HCT116 (cell line): ENCODE measurements at regions not wholly inside any gene's neighbourhood (a gene's known extent, or its start where the extent isn't known, plus 50 kb on each side); places are given as distances from the start of the nearest gene placed in this dataset.

Experiments used
- ATAC-seq: fragments of 200-7000 bp; cut with Tn5 transposase; 2 replicates; pipeline ENCODE4 v1.9.1; 2020; ENCODE audit warnings: mild to moderate bottlenecking, moderate library complexity
- BruUV-seq: library from RNA; stranded (reverse); fragments of 400-500 nt; replicated peaks from 2 replicates; lab custom pipeline; 2021; lab: Mats Ljungman, UMichigan
- CTCF ChIA-PET: fragments of 300-600 bp; sonication (Branson Sonifier 250); formaldehyde crosslinking; loops from one replicate; lab custom pipeline; 2021; ENCODE audit warnings: antibody characterized with exemption; lab: Charles Lee
- POLR2A ChIA-PET: fragments of 300-600, 350-600 bp; sonication (Branson Sonifier 250); formaldehyde crosslinking; loops from one replicate; lab custom pipeline; 2021; ENCODE audit warnings: antibody characterized with exemption; lab: Charles Lee
- RAD21 ChIA-PET, 2 experiments: fragments of 300-600 bp; sonication (Branson Sonifier 250); formaldehyde crosslinking; loops; one replicate each; lab custom pipeline; 2023; ENCODE audit warnings: low total read pairs in 2 of 2; ENCODE audit not compliant: uncharacterized antibody in 2 of 2, unreplicated experiment in 2 of 2, low non-redundant PET in 1 of 2; lab: Charles Lee
- DNase-seq: peaks from one replicate; pipeline ENCODE4 v3.0.0-alpha.2; 2010; ENCODE audit warnings: low read depth, low spot score
- H2AFZ ChIP-seq: fragments of 200-600 bp; shearing (Covaris generic), sonication (generic); 2 replicates; pipeline ENCODE4 v1.6.1; 2017; ENCODE audit warnings: low read depth, mixed run types, mixed read lengths, antibody characterized with exemption, low read length; ENCODE audit not compliant: poor library complexity, severe bottlenecking
- H3K27ac ChIP-seq: 2 replicates; pipeline ENCODE4 v1.5.1; 2012; ENCODE audit warnings: low read depth, low read length
- H3K27me3 ChIP-seq: fragments of 200-600 bp; sonication (generic); 2 replicates; pipeline ENCODE4 v1.6.1; 2016; ENCODE audit warnings: mixed run types, low read length, mixed read lengths; ENCODE audit not compliant: insufficient read depth
- H3K36me3 ChIP-seq, 2 experiments: fragments of 200-500 bp in 1 of 2; fragments of 200-600 bp in 1 of 2; sonication (Bioruptor generic) in 1 of 2; sonication (generic) in 1 of 2; 2 replicates each; pipeline versions ENCODE4 v1.5.1 to v1.6.1; 2014 to 2016; ENCODE audit warnings: low read length in 2 of 2, inconsistent platforms in 1 of 2, mixed read lengths in 1 of 2, mixed run types in 1 of 2; ENCODE audit not compliant: insufficient read depth in 2 of 2, control insufficient read depth in 1 of 2
- H3K4me1 ChIP-seq, 2 experiments: fragments of 200-600 bp in 1 of 2; sonication (generic) in 1 of 2; 2 replicates each; pipeline versions ENCODE4 v1.5.1 to v1.6.1; 2012 to 2017; ENCODE audit warnings: low read length in 2 of 2, inconsistent platforms in 1 of 2, mild to moderate bottlenecking in 1 of 2, mixed read lengths in 1 of 2, mixed run types in 1 of 2, moderate library complexity in 1 of 2; ENCODE audit not compliant: insufficient read depth in 2 of 2, control insufficient read depth in 1 of 2
- H3K4me2 ChIP-seq: fragments of 200-600 bp; sonication (generic); 2 replicates; pipeline ENCODE4 v1.6.1; 2017; ENCODE audit warnings: mixed run types, low read length, mixed read lengths
- H3K4me3 ChIP-seq, 2 experiments: fragments of 200-600 bp in 1 of 2; sonication (generic) in 1 of 2; replicated peaks in 1 of 2; 2 replicates each; pipeline ENCODE4 v1.5.1; 2011 to 2016; ENCODE audit warnings: low read length in 2 of 2, control low read depth in 1 of 2, low read depth in 1 of 2, mild to moderate bottlenecking in 1 of 2, mixed read lengths in 1 of 2, mixed run types in 1 of 2
- H3K79me2 ChIP-seq: fragments of 200-600 bp; sonication (generic); 2 replicates; pipeline ENCODE4 v1.6.1; 2017; ENCODE audit warnings: mild to moderate bottlenecking, mixed run types, low read length, moderate library complexity, mixed read lengths; ENCODE audit not compliant: insufficient read depth
- H3K9ac ChIP-seq: fragments of 200-600 bp; sonication (generic); 2 replicates; pipeline ENCODE4 v1.6.1; 2016; ENCODE audit warnings: low read length, mixed read lengths
- H3K9me2 ChIP-seq: fragments of 200-600 bp; sonication (generic), shearing (Covaris generic); 2 replicates; pipeline ENCODE4 v1.6.1; 2017; ENCODE audit warnings: mixed run types, mild to moderate bottlenecking, moderate library complexity; ENCODE audit not compliant: insufficient read depth
- H3K9me3 ChIP-seq, 2 experiments: fragments of 200-500 bp in 1 of 2; fragments of 200-600 bp in 1 of 2; sonication (Bioruptor generic) in 1 of 2; sonication (generic) in 1 of 2; 2 replicates each; pipeline ENCODE4 v1.6.1; 2014 to 2017; ENCODE audit warnings: low read length in 2 of 2, mixed read lengths in 2 of 2, inconsistent platforms in 1 of 2, low read depth in 1 of 2, mild to moderate bottlenecking in 1 of 2, mixed run types in 1 of 2, moderate library complexity in 1 of 2; ENCODE audit not compliant: control insufficient read depth in 1 of 2, insufficient read depth in 1 of 2
- H4K20me1 ChIP-seq: fragments of 200-600 bp; sonication (generic), shearing (Covaris generic); 2 replicates; pipeline ENCODE4 v1.6.1; 2017; ENCODE audit warnings: mixed run types, mild to moderate bottlenecking, moderate library complexity; ENCODE audit not compliant: insufficient read depth
- ATF3 ChIP-seq: IDR thresholded peaks from 2 replicates; pipeline ENCODE4 v1.6.1; 2012
- CBX3 ChIP-seq: IDR thresholded peaks from 2 replicates; pipeline ENCODE4 v1.6.1; 2012; ENCODE audit warnings: low read depth
- CEBPB ChIP-seq: IDR thresholded peaks from 2 replicates; pipeline ENCODE4 v1.6.1; 2012; ENCODE audit warnings: low read depth
- CTCF ChIP-seq, 3 experiments: fragments of 200-600 bp in 1 of 3; sonication (generic) in 1 of 3; IDR thresholded peaks in 2 of 3; conservative IDR thresholded peaks in 1 of 3; 2 replicates each; pipeline ENCODE4 v1.5.1; 2012 to 2017; ENCODE audit warnings: low read depth in 2 of 3, low read length in 2 of 3, antibody characterized with exemption in 1 of 3, borderline replicate concordance in 1 of 3, control low read depth in 1 of 3, mild to moderate bottlenecking in 1 of 3, mixed read lengths in 1 of 3, mixed run types in 1 of 3, moderate library complexity in 1 of 3; ENCODE audit not compliant: insufficient read depth in 1 of 3
- EGR1 ChIP-seq: IDR thresholded peaks from 2 replicates; pipeline ENCODE4 v1.6.1; 2012; ENCODE audit warnings: low read depth
- ELF1 ChIP-seq: IDR thresholded peaks from 2 replicates; pipeline ENCODE4 v1.6.1; 2012; ENCODE audit warnings: low read depth, borderline replicate concordance
- EZH2 ChIP-seq: fragments of 200-600 bp; sonication (generic); IDR thresholded peaks from 2 replicates; pipeline ENCODE4 v1.6.1; 2017; ENCODE audit warnings: antibody characterized with exemption, mixed run types
- FOSL1 ChIP-seq: IDR thresholded peaks from 2 replicates; pipeline ENCODE4 v1.6.1; 2012; ENCODE audit warnings: low read depth
- JUND ChIP-seq: IDR thresholded peaks from 2 replicates; pipeline ENCODE4 v1.6.1; 2012
- MAX ChIP-seq: IDR thresholded peaks from 2 replicates; pipeline ENCODE4 v1.6.1; 2012
- POLR2A ChIP-seq: IDR thresholded peaks from 2 replicates; pipeline ENCODE4 v1.7.0; 2011; ENCODE audit warnings: borderline replicate concordance; ENCODE audit not compliant: insufficient read depth, insufficient read length; ENCODE audit errors: extremely low read depth
- POLR2AphosphoS5 ChIP-seq: IDR thresholded peaks from 2 replicates; pipeline ENCODE4 v1.6.1; 2011; ENCODE audit warnings: mild to moderate bottlenecking, low read depth, low read length, moderate library complexity
- RAD21 ChIP-seq: IDR thresholded peaks from 2 replicates; pipeline ENCODE4 v1.6.1; 2012; ENCODE audit warnings: low read depth, mild to moderate bottlenecking
- REST ChIP-seq: IDR thresholded peaks from 2 replicates; pipeline ENCODE4 v1.6.1; 2012; ENCODE audit warnings: low read depth
- SIN3A ChIP-seq: IDR thresholded peaks from 2 replicates; pipeline ENCODE4 v1.6.1; 2012; ENCODE audit warnings: low read depth
- SRF ChIP-seq: IDR thresholded peaks from 2 replicates; pipeline ENCODE4 v1.6.1; 2012; ENCODE audit warnings: low read depth
- TCF7L2 ChIP-seq: IDR thresholded peaks from 2 replicates; pipeline ENCODE4 v1.7.0; 2011; ENCODE audit warnings: borderline replicate concordance, inconsistent platforms; ENCODE audit not compliant: insufficient read depth, insufficient read length; ENCODE audit errors: extremely low read depth
- ZBTB33 ChIP-seq: IDR thresholded peaks from 2 replicates; pipeline ENCODE4 v1.6.1; 2011; ENCODE audit warnings: mild to moderate bottlenecking, low read length, moderate library complexity; ENCODE audit not compliant: insufficient replicate concordance; ENCODE audit errors: extremely low read depth
- ZFX ChIP-seq: fragments of 450-650 bp; IDR thresholded peaks from 2 replicates; pipeline ENCODE4 v1.6.1; 2017
- ZNF274 ChIP-seq: fragments of 200-500 bp; sonication (Bioruptor generic); IDR thresholded peaks from 2 replicates; pipeline ENCODE4 v1.6.1; 2014; ENCODE audit warnings: mild to moderate bottlenecking, low read depth, low read length, inconsistent platforms
- intact Hi-C: fragments of 100-400 bp; cut with micrococcal nuclease; formaldehyde crosslinking; loops from 2 replicates; pipeline ENCODE4 v1.10.0; 2022

GRCh38 chr4:184898793-184899192 lies 73.0 kb upstream of the ACSL1 start:
- no TSS peak for BruUV-seq
- ATAC-seq (no peak), DNase-seq (no peak)
- intact Hi-C loops: no loop called here
- RAD21 ChIA-PET: no interaction called here
- POLR2A ChIA-PET: no interaction called here
- Histone ChIP-seq H3K4me1 (no peaks in the 10 kb centered on the region), H3K4me2 (no peak overlapping the region), H3K9me2 (no peaks in the 10 kb centered on the region), H3K27me3 (no peaks in the 10 kb centered on the region), H3K9me3 (no peaks in the 10 kb centered on the region), H3K4me3 (no peak overlapping the region), H3K79me2 (no peaks in the 10 kb centered on the region), H3K9ac (no peak overlapping the region), H3K36me3 (no peaks in the 10 kb centered on the region), H4K20me1 (no peaks in the 10 kb centered on the region), H2AFZ (no peak overlapping the region), H3K27ac (no peak overlapping the region)
- TF ChIP-seq RAD21 (no peak), TCF7L2 (no peak), ZFX (no peak), FOSL1 (no peak), POLR2A (no peak), SRF (no peak), CEBPB (no peak), EZH2 (no peak), JUND (no peak), CTCF (IDR thresholded peaks at IDR 0.05 in 2 of 3, conservative IDR thresholded peaks at IDR 0.05 in 1 of 3; ENCODE audit: borderline replicate concordance in 1 of 3, insufficient read depth in 1 of 3, low read depth in 2 of 3, low read length in 2 of 3) (no peak), ELF1 (no peak), SIN3A (no peak), EGR1 (no peak), ATF3 (no peak), ZBTB33 (no peak), MAX (no peak), ZNF274 (no peak), POLR2AphosphoS5 (no peak), REST (no peak), CBX3 (no peak)
- CTCF ChIA-PET: no interaction called here
